Lung (tissue), 11 donors: ENCODE measurements at regions not wholly inside any gene's neighbourhood (a gene's known extent, or its start where the extent isn't known, plus 50 kb on each side); places are given as distances from the start of the nearest gene placed in this dataset.
A peak's percentile ranks its signal among the peaks of the same experiment; 100 is the strongest.

Experiments
- ATAC-seq: fragments of 200-7000 bp; cut with Tn5 transposase; one replicate; pipeline ENCODE4 v1.9.1; 2020; ENCODE audit warnings: moderate number of reproducible peaks; ENCODE audit not compliant: insufficient read depth, low FRiP score
- DNase-seq, 3 donors: peaks; one replicate each; pipeline ENCODE4 v3.0.0-alpha.2; 2013 to 2017
- H3K27ac ChIP-seq, 2 donors: one replicate each; pipeline ENCODE4 v1.5.1; 2013; ENCODE audit warnings: mild to moderate bottlenecking in 2 of 2, moderate library complexity in 2 of 2, control low read depth in 1 of 2, inconsistent platforms in 1 of 2, low read depth in 1 of 2, low read length in 1 of 2
- H3K27me3 ChIP-seq, 3 donors: one replicate each; pipeline ENCODE4 v1.5.1; 2013; ENCODE audit warnings: low read length in 2 of 3; ENCODE audit not compliant: control insufficient read depth in 3 of 3, insufficient read depth in 3 of 3
- H3K36me3 ChIP-seq, 4 donors: one replicate each; pipeline ENCODE4 v1.5.1; 2013; ENCODE audit warnings: low read length in 4 of 4, mild to moderate bottlenecking in 1 of 4, moderate library complexity in 1 of 4; ENCODE audit not compliant: control insufficient read depth in 4 of 4, insufficient read depth in 4 of 4
- H3K4me1 ChIP-seq, 5 donors: one replicate each; pipeline ENCODE4 v1.5.1; 2013; ENCODE audit warnings: low read length in 5 of 5, mild to moderate bottlenecking in 2 of 5, moderate library complexity in 1 of 5; ENCODE audit not compliant: control insufficient read depth in 5 of 5, insufficient read depth in 5 of 5
- H3K4me3 ChIP-seq: one replicate; pipeline ENCODE4 v1.5.1; 2013; ENCODE audit warnings: mild to moderate bottlenecking, control low read depth, moderate library complexity
- H3K9ac ChIP-seq, 2 donors: one replicate each; pipeline ENCODE4 v1.5.1; 2013; ENCODE audit warnings: low read length in 2 of 2, control low read depth in 1 of 2; ENCODE audit not compliant: insufficient read depth in 1 of 2
- H3K9me3 ChIP-seq, 4 donors: one replicate each; pipeline ENCODE4 v1.5.1; 2013; ENCODE audit warnings: low read length in 3 of 4, mild to moderate bottlenecking in 1 of 4, moderate library complexity in 1 of 4; ENCODE audit not compliant: control insufficient read depth in 4 of 4, insufficient read depth in 3 of 4
- WGBS, 2 donors: extraction: QIAGEN DNeasy Blood & Tissue Kit; methylation state at CpG; one replicate each; pipeline ENCODE4 v1.1.7; 2013; 5-methylcytosine and 5-hydroxymethylcytosine counted together
- TF ChIP-seq, protein P1 (sequence below): IDR thresholded peaks from 2 replicates; pipeline ENCODE4 v1.5.1; 2012; ENCODE audit warnings: mild to moderate bottlenecking; ENCODE audit errors: control extremely low read depth, extremely low read depth
- donor health status: control.
- donor health status: control.
- donor health status: Bipolar disorder and iron deficiency.
- donor health status: healthy.
- donor health status: DM: yes; HTN: yes; CAD: no.

DNA sequence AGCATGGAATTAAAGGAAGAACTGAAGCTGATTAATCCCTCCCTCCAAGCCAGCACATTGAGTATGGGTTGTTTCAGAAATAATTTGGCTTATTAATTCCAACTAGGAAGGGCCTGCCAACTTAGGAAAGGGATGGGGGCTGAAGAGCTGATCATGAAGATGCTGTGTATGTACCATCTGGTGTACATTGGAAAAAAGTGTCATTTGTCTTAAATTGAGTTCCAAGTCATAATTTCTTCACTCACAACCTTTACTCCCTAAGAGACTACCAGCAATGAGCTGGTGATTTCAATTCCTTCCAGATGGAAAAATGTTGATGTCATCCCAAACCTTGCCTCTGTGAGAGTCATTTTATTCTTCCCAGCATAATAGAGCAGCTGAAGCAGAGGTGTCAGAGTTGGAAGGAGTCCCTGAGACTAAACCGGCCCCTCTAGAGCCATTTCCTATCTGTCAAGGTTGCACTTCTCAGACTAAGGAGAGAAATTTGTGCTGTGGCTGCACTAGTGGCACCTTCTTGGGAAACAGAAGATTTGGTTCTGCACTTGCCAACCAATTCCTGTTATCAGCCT, 79.4 kb downstream of the GTPBP8 start:
- Histone ChIP-seq H3K4me3 (no peak overlapping the region), H3K27ac (no peak overlapping the region), H3K27me3 (no peaks in the 10 kb centered on the region), H3K9me3 (no peaks in the 10 kb centered on the region), H3K36me3 (peaks cover 0 to 4% (median 0%) of the 10 kb centered on the region in 4 donors), H3K4me1 (peaks cover 0 to 18% (median 0%) of the 10 kb centered on the region in 5 donors), H3K9ac (no peak overlapping the region)
- ATAC-seq (no peak), DNase-seq (peak; percentile 78 to 94 (median 93))
- TF ChIP-seq, protein P1, sequence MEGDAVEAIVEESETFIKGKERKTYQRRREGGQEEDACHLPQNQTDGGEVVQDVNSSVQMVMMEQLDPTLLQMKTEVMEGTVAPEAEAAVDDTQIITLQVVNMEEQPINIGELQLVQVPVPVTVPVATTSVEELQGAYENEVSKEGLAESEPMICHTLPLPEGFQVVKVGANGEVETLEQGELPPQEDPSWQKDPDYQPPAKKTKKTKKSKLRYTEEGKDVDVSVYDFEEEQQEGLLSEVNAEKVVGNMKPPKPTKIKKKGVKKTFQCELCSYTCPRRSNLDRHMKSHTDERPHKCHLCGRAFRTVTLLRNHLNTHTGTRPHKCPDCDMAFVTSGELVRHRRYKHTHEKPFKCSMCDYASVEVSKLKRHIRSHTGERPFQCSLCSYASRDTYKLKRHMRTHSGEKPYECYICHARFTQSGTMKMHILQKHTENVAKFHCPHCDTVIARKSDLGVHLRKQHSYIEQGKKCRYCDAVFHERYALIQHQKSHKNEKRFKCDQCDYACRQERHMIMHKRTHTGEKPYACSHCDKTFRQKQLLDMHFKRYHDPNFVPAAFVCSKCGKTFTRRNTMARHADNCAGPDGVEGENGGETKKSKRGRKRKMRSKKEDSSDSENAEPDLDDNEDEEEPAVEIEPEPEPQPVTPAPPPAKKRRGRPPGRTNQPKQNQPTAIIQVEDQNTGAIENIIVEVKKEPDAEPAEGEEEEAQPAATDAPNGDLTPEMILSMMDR = no peak
- WGBS, 2 donors = 59 to 67% methylated on average over 1 of the region's 1 CpG

DNA sequence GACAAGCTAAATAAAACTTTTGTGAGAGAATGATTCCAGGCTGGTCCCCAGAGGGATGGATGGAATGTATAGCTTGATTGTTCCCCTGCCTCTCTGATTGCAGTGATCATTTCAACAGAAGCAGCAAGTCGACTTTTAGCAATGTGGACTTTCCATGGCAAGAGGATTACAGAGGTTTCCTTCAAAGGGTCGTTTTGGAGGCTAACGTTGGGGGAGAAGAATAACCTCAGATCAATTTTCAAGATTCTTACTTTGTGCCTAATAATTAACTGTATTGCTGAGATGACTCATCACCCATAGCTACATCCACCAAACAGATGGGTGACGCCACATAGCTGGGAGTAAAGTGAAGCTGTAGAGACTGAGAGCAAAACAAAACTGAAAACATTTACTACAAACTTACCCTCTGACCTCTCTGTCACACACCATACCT, 79.9 kb downstream of the GTPBP8 start:
- Histone ChIP-seq H3K9ac (no peak overlapping the region), H3K4me1 (peaks cover 0 to 18% (median 0%) of the 10 kb centered on the region in 5 donors), H3K36me3 (peaks cover 0 to 4% (median 0%) of the 10 kb centered on the region in 4 donors), H3K27ac (no peak overlapping the region), H3K27me3 (no peaks in the 10 kb centered on the region), H3K4me3 (no peak overlapping the region), H3K9me3 (no peaks in the 10 kb centered on the region)
- ATAC-seq (no peak), DNase-seq (no peak)
- TF ChIP-seq, protein P1 = no peak
- 72 to 75% methylated on average over 4 of the region's 4 CpGs for WGBS, 2 donors

DNA sequence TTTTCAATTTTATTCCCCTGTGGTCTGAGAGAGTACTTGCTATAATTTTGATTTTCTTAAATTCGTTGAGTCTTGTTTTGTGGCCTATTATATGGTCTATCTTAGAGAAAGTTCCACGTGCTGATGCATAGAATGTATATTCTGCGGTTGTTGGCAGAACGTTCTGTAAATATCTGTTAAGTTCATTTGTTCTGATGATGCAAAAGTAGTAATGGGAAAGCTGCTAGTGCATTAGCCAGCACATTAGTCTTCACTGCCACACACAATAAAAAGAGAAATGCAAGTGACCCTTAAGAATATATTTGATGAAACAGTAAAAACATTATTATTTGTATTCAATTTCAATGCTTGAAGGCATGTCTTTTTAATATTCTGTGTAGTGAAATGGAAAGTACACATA, 84.8 kb downstream of the GTPBP8 start:
- DNase-seq = peak in 2 of 3 donors; percentile 39 to 51
- Histone ChIP-seq H3K27ac (no peak overlapping the region), H3K27me3 (no peaks in the 10 kb centered on the region), H3K4me1 (peaks cover 0 to 14% (median 0%) of the 10 kb centered on the region in 5 donors), H3K9ac (no peak overlapping the region), H3K36me3 (no peaks in the 10 kb centered on the region), H3K4me3 (no peak overlapping the region), H3K9me3 (no peaks in the 10 kb centered on the region)
- TF ChIP-seq, protein P1 = no peak
- WGBS, 2 donors = 70 to 72% methylated on average over 4 of the region's 4 CpGs
- ATAC-seq = no peak
